GM23338 (cell line): ENCODE measurements at regions not wholly inside any gene's neighbourhood (a gene's known extent, or its start where the extent isn't known, plus 50 kb on each side); places are given as distances from the start of the nearest gene placed in this dataset.
A peak's percentile ranks its signal among the peaks of the same experiment; 100 is the strongest.
"Not testable (repeated sequence)": the region's sequence is repeated elsewhere in the genome, so short reads cannot be mapped to it uniquely, and the experiment has no call there.

Source experiments
- ATAC-seq: fragments of 200-7000 bp; cut with Tn5 transposase; 3 replicates; pipeline ENCODE4 v1.9.1; 2020
- DNase-seq: peaks from one replicate; pipeline ENCODE4 v3.0.0-alpha.2; 2015; ENCODE audit warnings: low spot score
- H2AFZ ChIP-seq: fragments of 200-600 bp; sonication (generic); 2 replicates; pipeline ENCODE4 v1.8.0; 2016; ENCODE audit warnings: antibody characterized with exemption, mild to moderate bottlenecking, moderate library complexity
- H3F3A ChIP-seq: fragments of 200-600 bp; sonication (generic); replicated peaks from 2 replicates; pipeline ENCODE4 v1.8.0; 2017; ENCODE audit warnings: antibody characterized with exemption, mixed run types, low read depth
- H3K27ac ChIP-seq: fragments of 200-600 bp; sonication (generic); 2 replicates; pipeline ENCODE4 v1.6.1; 2016; ENCODE audit warnings: low read depth
- H3K27me3 ChIP-seq: fragments of 200-600 bp; sonication (generic); 2 replicates; pipeline ENCODE4 v1.8.0; 2016; ENCODE audit warnings: mild to moderate bottlenecking, mixed run types, moderate library complexity; ENCODE audit not compliant: insufficient read depth
- H3K36me3 ChIP-seq: fragments of 200-600 bp; sonication (generic); 2 replicates; pipeline ENCODE4 v1.8.0; 2016; ENCODE audit warnings: mild to moderate bottlenecking; ENCODE audit not compliant: insufficient read depth
- H3K4me1 ChIP-seq: fragments of 200-600 bp; sonication (generic); 2 replicates; pipeline ENCODE4 v1.8.0; 2016; ENCODE audit warnings: mild to moderate bottlenecking, moderate library complexity; ENCODE audit not compliant: insufficient read depth
- H3K4me2 ChIP-seq: fragments of 200-600 bp; sonication (generic); 2 replicates; pipeline ENCODE4 v1.7.1; 2017; ENCODE audit warnings: mixed run types
- H3K4me3 ChIP-seq: fragments of 200-600 bp; sonication (generic); 2 replicates; pipeline ENCODE4 v1.6.1; 2016; ENCODE audit warnings: mixed run types
- H3K79me2 ChIP-seq: fragments of 200-600 bp; sonication (generic); replicated peaks from 2 replicates; pipeline ENCODE4 v1.8.0; 2017; ENCODE audit warnings: mild to moderate bottlenecking; ENCODE audit not compliant: insufficient read depth
- H3K9me2 ChIP-seq: fragments of 200-600 bp; sonication (generic); 2 replicates; pipeline ENCODE4 v1.8.0; 2017; ENCODE audit not compliant: insufficient read depth
- H4K20me1 ChIP-seq: fragments of 200-600 bp; sonication (generic); replicated peaks from 2 replicates; pipeline ENCODE4 v1.8.0; 2017; ENCODE audit warnings: mild to moderate bottlenecking; ENCODE audit not compliant: insufficient read depth
- H3K27ac Mint-ChIP-seq: 2 replicates; pipeline ENCODE4 v1.8.0; 2020; ENCODE audit warnings: inconsistent platforms, mild to moderate bottlenecking, moderate library complexity, mixed read lengths
- H3K27me3 Mint-ChIP-seq: 3 replicates; pipeline ENCODE4 v1.8.0; 2022; ENCODE audit warnings: low read depth, mild to moderate bottlenecking, moderate library complexity, mixed read lengths, inconsistent platforms; ENCODE audit not compliant: insufficient read depth, poor library complexity
- H3K36me3 Mint-ChIP-seq: 3 replicates; pipeline ENCODE4 v1.8.0; 2021; ENCODE audit warnings: low read depth, mild to moderate bottlenecking, inconsistent platforms, moderate library complexity, mixed read lengths
- H3K4me1 Mint-ChIP-seq: 3 replicates; pipeline ENCODE4 v1.8.0; 2020; ENCODE audit warnings: mild to moderate bottlenecking, inconsistent platforms, mixed read lengths
- H3K4me3 Mint-ChIP-seq: 3 replicates; pipeline ENCODE4 v1.8.0; 2021; ENCODE audit warnings: moderate library complexity, mild to moderate bottlenecking, inconsistent platforms, mixed read lengths
- H3K9me3 Mint-ChIP-seq: 3 replicates; pipeline ENCODE4 v1.8.0; 2020; ENCODE audit warnings: moderate library complexity, mild to moderate bottlenecking, inconsistent platforms, mixed read lengths
- CREB1 ChIP-seq: fragments of 250-450 bp; sonication (Bioruptor Pico); IDR thresholded peaks from 2 replicates; pipeline ENCODE4 v1.5.0; 2020; ENCODE audit warnings: low read depth, mild to moderate bottlenecking, moderate library complexity
- EZH2 ChIP-seq: fragments of 200-600 bp; sonication (generic); IDR thresholded peaks from one replicate; pipeline ENCODE4 v1.8.0; 2017; ENCODE audit warnings: antibody characterized with exemption, mild to moderate bottlenecking, low read depth; ENCODE audit not compliant: unreplicated experiment
- EZH2phosphoT487 ChIP-seq: fragments of 200-600 bp; sonication (generic); IDR thresholded peaks from one replicate; pipeline ENCODE4 v1.8.1; 2018; ENCODE audit warnings: antibody characterized with exemption; ENCODE audit not compliant: unreplicated experiment
- JUNB ChIP-seq: IDR thresholded peaks from one replicate; pipeline ENCODE4 v1.6.1; 2016; ENCODE audit warnings: antibody characterized with exemption; ENCODE audit not compliant: unreplicated experiment
- NANOG ChIP-seq: IDR thresholded peaks from 2 replicates; pipeline ENCODE4 v1.6.1; 2016; ENCODE audit warnings: antibody characterized with exemption, borderline replicate concordance
- POLR2AphosphoS5 ChIP-seq: IDR thresholded peaks from 2 replicates; pipeline ENCODE4 v1.6.1; 2016; ENCODE audit warnings: antibody characterized with exemption, low read depth
- STAT1 ChIP-seq: IDR thresholded peaks from one replicate; pipeline ENCODE4 v1.6.1; 2016; ENCODE audit warnings: antibody characterized with exemption; ENCODE audit not compliant: unreplicated experiment
- ZNF114 ChIP-seq: fragments of 250-450 bp; sonication (Bioruptor Pico); IDR thresholded peaks from 2 replicates; pipeline ENCODE4 v1.5.0; 2020; ENCODE audit warnings: mild to moderate bottlenecking, moderate library complexity

DNA sequence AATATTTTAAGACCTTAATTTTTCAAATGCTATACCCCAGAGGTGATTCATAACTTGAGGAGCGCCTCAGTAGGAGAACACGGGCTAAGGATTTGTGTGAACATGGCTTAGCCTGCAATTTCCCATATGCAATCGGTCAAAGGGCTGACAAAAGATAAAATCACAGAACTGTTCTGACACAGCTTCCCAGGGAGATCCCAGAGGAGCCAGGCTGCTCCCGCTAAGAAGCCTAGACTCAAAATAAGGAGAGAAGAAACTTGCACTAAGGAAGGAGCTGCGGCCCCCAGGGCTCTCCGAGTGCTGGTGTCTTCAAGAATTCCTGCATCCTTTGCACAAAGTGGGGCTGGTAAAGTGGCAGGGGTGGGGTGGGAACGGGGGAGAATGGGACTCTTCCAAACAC is 106.3 kb upstream of the DLG1 start:
- Histone ChIP-seq H3K4me1 (peaks cover under 1% of the 10 kb centered on the region; the same call in 1 of the 2 replicates), H3K4me3 (no peak overlapping the region), H3K27ac (no peak overlapping the region), H3K9me2 (no peaks in the 10 kb centered on the region), H3K79me2 (no peaks in the 10 kb centered on the region), H3K27me3 (no peaks in the 10 kb centered on the region), H3F3A (no peaks in the 10 kb centered on the region), H4K20me1 (no peaks in the 10 kb centered on the region), H3K36me3 (no peaks in the 10 kb centered on the region), H2AFZ (no peak overlapping the region), H3K4me2 (no peak overlapping the region)
- Mint-ChIP-seq H3K27me3 (peaks cover 6% of the 10 kb centered on the region), H3K4me1 (peaks cover 12% of the 10 kb centered on the region; the same call in 2 of the 3 replicates), H3K27ac (no peak overlapping the region), H3K36me3 (peaks cover 12% of the 10 kb centered on the region), H3K9me3 (peaks cover 14% of the 10 kb centered on the region), H3K4me3 (no peak overlapping the region)
- TF ChIP-seq EZH2 (no peak), STAT1 (no peak), JUNB (no peak), CREB1 (no peak), EZH2phosphoT487 (no peak), POLR2AphosphoS5 (no peak), ZNF114 (CRISPR knock-in tag) (no peak), NANOG (no peak)
- DNase-seq (no peak), ATAC-seq (no peak)

DNA sequence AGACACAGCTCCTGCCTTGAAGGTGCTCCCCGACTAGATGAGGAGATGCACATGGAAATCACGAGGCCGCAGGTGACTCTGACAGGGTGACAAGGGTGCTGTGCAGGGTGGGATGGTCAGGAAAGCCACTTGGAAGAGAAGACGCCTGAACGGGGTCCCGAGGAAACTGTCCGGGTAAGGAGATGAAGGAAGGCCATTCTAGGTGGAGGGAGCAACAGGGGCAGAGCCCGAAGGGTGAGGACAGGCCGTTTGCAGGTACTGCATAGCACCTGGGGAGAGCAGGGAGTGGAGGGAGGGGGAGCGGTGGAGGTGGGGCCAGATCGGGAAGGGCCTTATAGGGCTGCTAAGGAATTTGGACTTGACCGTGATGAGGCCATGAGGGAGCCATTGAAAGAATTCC is 105.6 kb upstream of the DLG1 start:
- peak; percentile 69 for ATAC-seq
- peaks cover 7% of the 10 kb centered on the region for H3K27me3 Mint-ChIP-seq
- DNase-seq = peak; percentile 40
- no peak overlapping the region for H3K4me3 Mint-ChIP-seq
- H3K9me3 Mint-ChIP-seq = peaks cover 7% of the 10 kb centered on the region
- Histone ChIP-seq H3K9me2 (no peaks in the 10 kb centered on the region), H4K20me1 (no peaks in the 10 kb centered on the region), H2AFZ (peak overlapping the region; percentile 63; the same call in 1 of the 2 replicates), H3K79me2 (no peaks in the 10 kb centered on the region), H3F3A (no peaks in the 10 kb centered on the region), H3K36me3 (no peaks in the 10 kb centered on the region), H3K4me2 (no peak overlapping the region), H3K27ac (no peak overlapping the region), H3K4me3 (no peak overlapping the region), H3K4me1 (peaks cover 5% of the 10 kb centered on the region; the same call in 1 of the 2 replicates), H3K27me3 (no peaks in the 10 kb centered on the region)
- no peak for TF ChIP-seq EZH2phosphoT487
- H3K4me1 Mint-ChIP-seq = peaks cover 17% of the 10 kb centered on the region; the same call in 2 of the 3 replicates
- peaks cover 5% of the 10 kb centered on the region; the same call in 1 of the 3 replicates for H3K36me3 Mint-ChIP-seq
- H3K27ac Mint-ChIP-seq = no peak overlapping the region

DNA sequence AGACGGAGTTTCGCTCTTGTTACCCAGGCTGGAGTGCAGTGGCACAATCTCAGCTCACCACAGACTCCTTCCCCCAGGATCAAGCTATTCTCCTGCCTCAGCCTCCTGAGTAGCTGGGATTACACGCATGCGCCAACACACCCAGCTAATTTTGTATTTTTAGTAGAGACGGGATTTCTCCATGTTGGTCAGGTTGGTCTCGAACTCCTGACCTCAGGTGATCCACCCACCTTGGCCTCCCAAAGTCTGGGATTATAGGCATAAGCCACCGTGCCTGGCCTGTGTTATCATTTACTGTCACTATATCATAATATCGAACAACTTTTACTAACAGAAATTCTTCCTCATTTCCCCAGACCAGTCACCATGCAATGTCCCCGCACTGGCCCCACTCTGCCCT is 104.0 kb upstream of the DLG1 start:
- H2AFZ ChIP-seq, H3K36me3 Mint-ChIP-seq, H3K36me3 ChIP-seq, H4K20me1 ChIP-seq, H3K27me3 Mint-ChIP-seq, H3K27me3 ChIP-seq, H3K4me2 ChIP-seq, H3K4me1 ChIP-seq, ATAC-seq, H3K4me3 Mint-ChIP-seq, H3K27ac ChIP-seq, H3K9me3 Mint-ChIP-seq, H3K9me2 ChIP-seq, DNase-seq, H3K4me3 ChIP-seq, H3K27ac Mint-ChIP-seq, H3F3A ChIP-seq, H3K79me2 ChIP-seq: not testable (repeated sequence)
- H3K4me1 Mint-ChIP-seq = peaks cover 20% of the 10 kb centered on the region; the same call in 2 of the 3 replicates
